Stimulated activated naive CD8-positive, alpha-beta T cell treated with anti-CD3 and anti-CD28 coated beads, Interleukin-15, Interleukin-2, amounts not matched to agents 100 U/mL and 50 U/mL, for 24 hours (primary cell): ENCODE measurements at regions not wholly inside any gene's neighbourhood (a gene's known extent, or its start where the extent isn't known, plus 50 kb on each side); places are given as distances from the start of the nearest gene placed in this dataset.
A peak's percentile ranks its signal among the peaks of the same experiment; 100 is the strongest.

Experiments
- ATAC-seq: fragments of 150-1000 bp; cut with Tn5 transposase; one replicate; pipeline ENCODE4 v1.10.0; 2021
- DNase-seq: peaks from one replicate; pipeline ENCODE4 v3.0.0; 2021

- ATAC-seq: peak; percentile 85
- peak; percentile 95 for DNase-seq
These were observed 123.3 kb upstream of the GADD45A start for GRCh38 chr1:67561704-67562113.

GRCh38 chr1:67563684-67564083 lies 121.3 kb upstream of the GADD45A start:
- DNase-seq (no peak), ATAC-seq (no peak)

GRCh38 chr1:67564193-67564592 lies 120.8 kb upstream of the GADD45A start:
- ATAC-seq (no peak), DNase-seq (no peak)

GRCh38 chr1:67566803-67567377 lies 118.1 kb upstream of the GADD45A start:
- no peak for ATAC-seq
- no peak for DNase-seq

DNA sequence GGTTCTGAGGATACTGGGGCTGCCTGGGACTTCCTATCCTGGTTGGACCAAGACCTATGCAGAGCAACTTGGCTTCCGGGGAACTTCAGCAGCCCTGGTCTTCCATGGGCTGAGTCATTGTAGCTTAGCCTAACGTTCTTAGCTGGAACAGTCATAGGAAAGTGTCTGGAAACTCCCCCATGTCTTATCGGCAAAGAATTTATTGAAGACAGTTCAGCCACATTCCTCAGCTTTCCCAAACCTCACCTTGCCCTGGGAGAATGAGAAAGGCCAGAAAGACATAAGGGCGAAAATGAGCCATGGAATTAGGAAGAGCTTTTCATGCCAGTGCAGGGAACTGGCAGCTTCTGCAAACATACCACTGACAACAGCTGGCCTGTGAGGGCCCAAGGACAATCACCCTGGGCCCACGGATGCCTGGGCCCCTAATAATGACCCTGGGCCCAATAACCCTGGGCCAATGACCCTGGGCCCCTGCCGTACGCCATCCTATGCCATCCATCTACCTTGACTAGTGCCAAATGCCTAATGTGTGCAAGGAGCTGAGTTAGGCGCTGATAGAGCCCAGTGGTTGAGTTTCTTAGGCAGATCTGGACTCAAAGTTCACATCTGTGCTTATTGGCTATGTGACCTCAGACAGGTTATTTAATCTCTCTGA lies 114.4 kb upstream of the GADD45A start:
- DNase-seq (no peak), ATAC-seq (no peak)

- no peak for DNase-seq
- ATAC-seq: no peak
These were observed 113.6 kb upstream of the GADD45A start for GRCh38 chr1:67571406-67571805.

DNA sequence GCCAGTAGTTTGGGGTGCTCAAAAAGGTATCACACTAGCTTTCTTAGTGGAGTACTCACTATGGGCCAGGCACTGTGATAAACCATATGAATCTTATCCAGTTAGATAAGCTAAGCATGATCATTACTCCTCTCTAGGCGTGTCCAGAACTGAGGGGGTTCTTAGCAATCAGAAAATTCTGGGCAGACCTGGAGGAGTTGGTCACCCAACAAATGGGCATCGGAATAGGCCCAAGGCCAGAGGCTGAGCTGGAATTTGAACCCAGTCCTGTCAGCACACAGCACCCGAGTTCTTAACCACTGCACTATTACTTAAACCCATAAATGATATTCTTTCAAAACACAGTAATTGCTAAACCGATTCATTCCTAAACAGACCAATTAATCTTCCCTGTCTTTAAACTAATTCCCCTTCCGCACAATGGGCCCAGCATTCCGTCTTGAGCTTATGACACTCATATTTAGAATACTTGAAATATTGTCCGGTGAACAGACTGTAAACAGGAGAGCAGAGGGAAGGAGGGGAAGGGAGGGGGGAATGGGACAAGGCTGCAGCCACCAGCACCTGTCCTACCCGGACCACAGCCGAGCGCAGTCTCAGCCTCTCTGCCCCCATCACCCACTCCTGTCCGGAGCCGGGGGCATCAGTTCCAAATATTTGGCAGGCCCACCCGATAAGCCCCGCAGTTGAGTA lies 113.0 kb upstream of the GADD45A start:
- no peak for ATAC-seq
- no peak for DNase-seq

GRCh38 chr1:67572594-67573221 lies 112.3 kb upstream of the GADD45A start:
- no peak for DNase-seq
- no peak for ATAC-seq

GRCh38 chr1:67573311-67573872 lies 111.6 kb upstream of the GADD45A start:
- ATAC-seq: no peak
- DNase-seq: no peak

- ATAC-seq (no peak), DNase-seq (no peak)
These were observed 110.8 kb upstream of the GADD45A start for GRCh38 chr1:67574221-67574620.

DNA sequence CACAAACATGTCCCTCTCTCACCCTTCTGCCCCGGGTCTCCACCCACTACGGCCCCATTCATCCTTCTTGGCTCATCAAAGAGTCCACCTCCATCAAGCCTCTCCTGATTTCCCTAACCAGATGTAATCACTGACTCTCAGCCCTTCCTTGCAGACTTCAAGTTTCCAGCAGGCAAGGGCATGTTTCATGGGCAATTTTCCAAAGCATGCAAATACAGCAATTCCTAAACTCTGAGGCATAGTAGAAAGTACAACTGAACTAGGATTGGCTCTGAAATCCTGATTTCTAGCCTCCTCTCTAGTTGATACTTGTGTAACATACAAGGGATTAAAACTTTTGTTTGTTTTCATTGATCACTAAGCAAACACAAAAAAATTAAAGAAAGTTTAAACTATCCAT lies 109.1 kb upstream of the GADD45A start:
- no peak for DNase-seq
- ATAC-seq: no peak

DNA sequence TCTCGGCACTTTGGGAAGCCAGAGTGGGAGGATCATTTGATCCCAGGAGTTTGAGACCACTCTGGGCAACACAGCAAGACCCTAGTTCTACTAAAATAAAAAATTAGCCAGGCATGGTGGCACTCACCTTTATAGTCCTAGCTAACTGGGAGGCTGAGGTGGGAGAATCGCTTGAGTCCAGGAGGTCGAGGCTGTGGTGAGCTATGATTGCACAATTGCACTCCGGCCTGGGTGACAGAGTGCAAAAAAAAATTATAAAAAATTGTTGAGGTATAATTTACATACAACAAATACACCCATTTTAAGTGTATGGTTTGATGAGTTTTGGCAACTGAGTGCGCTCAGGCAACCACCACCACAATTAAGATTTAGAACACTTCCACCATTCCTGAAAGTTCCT lies 108.5 kb upstream of the GADD45A start:
- ATAC-seq (no peak), DNase-seq (no peak)

- no peak for DNase-seq
- no peak for ATAC-seq
These were observed 107.4 kb upstream of the GADD45A start for GRCh38 chr1:67577646-67578045.

GRCh38 chr1:67578397-67579020 lies 106.5 kb upstream of the GADD45A start:
- ATAC-seq: no peak
- DNase-seq: no peak

- no peak for ATAC-seq
- no peak for DNase-seq
These were observed 105.2 kb upstream of the GADD45A start for GRCh38 chr1:67579623-67580394.

DNA sequence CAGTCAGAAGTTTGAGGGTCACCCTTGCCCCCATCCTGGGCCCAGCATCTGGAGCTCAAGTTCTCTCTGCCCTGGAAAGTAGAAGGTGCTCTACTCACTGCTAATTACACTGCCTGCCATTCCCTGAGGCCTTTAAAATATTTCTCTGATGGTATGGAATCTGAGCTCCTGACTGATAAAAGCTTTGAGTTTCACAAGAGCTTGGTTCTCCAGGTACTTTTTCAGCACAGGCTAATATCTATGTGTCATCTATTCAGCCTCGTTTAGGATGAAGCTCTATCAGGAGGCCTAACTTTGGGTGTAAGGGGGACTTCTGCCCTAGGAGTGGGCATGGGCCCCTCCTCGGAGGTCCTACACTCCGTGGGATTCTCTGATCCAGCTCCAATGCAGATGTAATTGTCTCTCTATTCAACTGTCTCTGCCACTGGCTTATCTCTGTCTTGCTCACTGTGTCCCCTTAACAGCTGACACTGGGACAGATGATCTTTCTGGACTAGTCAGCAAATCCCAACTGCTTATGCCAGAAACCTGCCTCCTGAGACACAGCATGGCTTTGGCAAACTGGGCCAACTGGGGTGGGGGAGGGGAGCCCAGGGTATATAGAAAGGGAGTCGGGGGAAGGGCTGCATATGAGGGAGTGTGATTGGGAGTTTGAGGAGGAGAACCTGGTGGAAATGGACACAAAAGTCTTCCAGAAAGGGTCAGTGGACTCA lies 104.2 kb upstream of the GADD45A start:
- DNase-seq (no peak), ATAC-seq (no peak)

GRCh38 chr1:67582625-67583461 lies 102.2 kb upstream of the GADD45A start:
- no peak for DNase-seq
- ATAC-seq: no peak

- ATAC-seq (no peak), DNase-seq (no peak)
These were observed 101.5 kb upstream of the GADD45A start for GRCh38 chr1:67583462-67583950.

GRCh38 chr1:67584938-67585337 lies 100.1 kb upstream of the GADD45A start:
- DNase-seq: no peak
- no peak for ATAC-seq

GRCh38 chr1:67586596-67586995 lies 98.4 kb upstream of the GADD45A start:
- DNase-seq: no peak
- ATAC-seq: no peak
